ENCODE measurements at regions not wholly inside any gene's neighbourhood (a gene's known extent, or its start where the extent isn't known, plus 50 kb on each side); places are given as distances from the start of the nearest gene placed in this dataset.

GRCh38 chr13:111572956-111573761 is 252.7 kb downstream of the TEX29 start:
- Histone ChIP-seq H4K20me1 (ENCODE audit: insufficient read depth, low read length) (no peaks in the 10 kb centered on the region), H3K79me2 (ENCODE audit: insufficient read depth, low read depth, low read length) (no peaks in the 10 kb centered on the region), H3K9me2 (ENCODE audit: insufficient read depth, low read length) (no peaks in the 10 kb centered on the region), H3K4me2 (ENCODE audit: low read length) (no peak overlapping the region), H3K9me3 (ENCODE audit: low read length) (no peaks in the 10 kb centered on the region), H3K27ac (ENCODE audit: low read depth, low read length, poor library complexity, severe bottlenecking) (no peak overlapping the region), H3K4me3 (ENCODE audit: low read depth, low read length, poor library complexity, severe bottlenecking) (no peak overlapping the region), H3K36me3 (ENCODE audit: insufficient read depth, low read length) (no peaks in the 10 kb centered on the region), H2AFZ (ENCODE audit: low read length) (no peak overlapping the region), H3K4me1 (ENCODE audit: insufficient read depth, low read length, poor library complexity, severe bottlenecking) (no peaks in the 10 kb centered on the region)
- no TSS peak for BruUV-seq (replicated peaks)
- ChIA-PET POLR2A (no interaction called here), CTCF (ENCODE audit: unreplicated experiment) (no interaction called here)
- DNase-seq (ENCODE audit: low spot score) = no peak
- intact Hi-C loops (cut with micrococcal nuclease; ENCODE audit: unreplicated experiment) = no loop called here
- TF ChIP-seq EZH2phosphoT487 (IDR thresholded peaks at IDR 0.05; ENCODE audit: borderline replicate concordance, low read depth, low read length) (no peak), CTCF (conservative IDR thresholded peaks at IDR 0.05; ENCODE audit: low read length) (no peak)

- intact Hi-C loops (cut with micrococcal nuclease; ENCODE audit: unreplicated experiment) = no loop called here
- H4K20me1 ChIP-seq (ENCODE audit: insufficient read depth, low read length) = no peaks in the 10 kb centered on the region
- no peak overlapping the region for H3K27ac ChIP-seq (ENCODE audit: low read depth, low read length, poor library complexity, severe bottlenecking)
- no peaks in the 10 kb centered on the region for H3K36me3 ChIP-seq (ENCODE audit: insufficient read depth, low read length)
- no peaks in the 10 kb centered on the region for H3K79me2 ChIP-seq (ENCODE audit: insufficient read depth, low read depth, low read length)
- H3K9me2 ChIP-seq (ENCODE audit: insufficient read depth, low read length) = no peaks in the 10 kb centered on the region
- DNase-seq (ENCODE audit: low spot score) = no peak
- no peak for TF ChIP-seq CTCF (conservative IDR thresholded peaks at IDR 0.05; ENCODE audit: low read length)
- no peak for TF ChIP-seq EZH2phosphoT487 (IDR thresholded peaks at IDR 0.05; ENCODE audit: borderline replicate concordance, low read depth, low read length)
- no peaks in the 10 kb centered on the region for H3K4me1 ChIP-seq (ENCODE audit: insufficient read depth, low read length, poor library complexity, severe bottlenecking)
- H3K4me3 ChIP-seq (ENCODE audit: low read depth, low read length, poor library complexity, severe bottlenecking) = no peak overlapping the region
- no peaks in the 10 kb centered on the region for H3K9me3 ChIP-seq (ENCODE audit: low read length)
- ChIA-PET POLR2A (no interaction called here), CTCF (ENCODE audit: unreplicated experiment) (no interaction called here)
- H3K4me2 ChIP-seq (ENCODE audit: low read length) = no peak overlapping the region
- BruUV-seq (replicated peaks) = no TSS peak
- no peak overlapping the region for H2AFZ ChIP-seq (ENCODE audit: low read length)
Measured at GRCh38 chr13:111573801-111574200, 253.4 kb downstream of the TEX29 start.

- Histone ChIP-seq H3K4me3 (ENCODE audit: low read depth, low read length, poor library complexity, severe bottlenecking) (no peak overlapping the region), H3K9me3 (ENCODE audit: low read length) (no peaks in the 10 kb centered on the region), H2AFZ (ENCODE audit: low read length) (no peak overlapping the region), H3K4me1 (ENCODE audit: insufficient read depth, low read length, poor library complexity, severe bottlenecking) (no peaks in the 10 kb centered on the region), H3K27ac (ENCODE audit: low read depth, low read length, poor library complexity, severe bottlenecking) (no peak overlapping the region), H4K20me1 (ENCODE audit: insufficient read depth, low read length) (no peaks in the 10 kb centered on the region), H3K4me2 (ENCODE audit: low read length) (no peak overlapping the region), H3K79me2 (ENCODE audit: insufficient read depth, low read depth, low read length) (no peaks in the 10 kb centered on the region), H3K9me2 (ENCODE audit: insufficient read depth, low read length) (no peaks in the 10 kb centered on the region), H3K36me3 (ENCODE audit: insufficient read depth, low read length) (no peaks in the 10 kb centered on the region)
- POLR2A ChIA-PET = no interaction called here
- no peak for DNase-seq (ENCODE audit: low spot score)
- intact Hi-C loops (cut with micrococcal nuclease; ENCODE audit: unreplicated experiment) = no loop called here
- no peak for TF ChIP-seq CTCF (conservative IDR thresholded peaks at IDR 0.05; ENCODE audit: low read length)
- TF ChIP-seq EZH2phosphoT487 (IDR thresholded peaks at IDR 0.05; ENCODE audit: borderline replicate concordance, low read depth, low read length) = no peak
- BruUV-seq (replicated peaks) = no TSS peak
- CTCF ChIA-PET (ENCODE audit: unreplicated experiment) = no interaction called here
Measured at GRCh38 chr13:111575276-111575675, 254.8 kb downstream of the TEX29 start.
